NCI-H748 treated with DMSO at 0.1 percent for 48 hours (cell line): ENCODE measurements at regions not wholly inside any gene's neighbourhood (a gene's known extent, or its start where the extent isn't known, plus 50 kb on each side); places are given as distances from the start of the nearest gene placed in this dataset.
"Not testable (repeated sequence)": the region's sequence is repeated elsewhere in the genome, so short reads cannot be mapped to it uniquely, and the experiment has no call there.

Experiments
- DNase-seq: peaks from one replicate; lab custom pipeline; 2025; lab: John Stamatoyannopoulos, UW

GRCh38 chr20:22070610-22071058 lies 365.2 kb downstream of the PAX1 start:
- no peak for DNase-seq

GRCh38 chr20:22063753-22064152 lies 358.3 kb downstream of the PAX1 start:
- DNase-seq: no peak

- DNase-seq: no peak
These were observed 357.4 kb downstream of the PAX1 start for GRCh38 chr20:22062874-22063273.

- DNase-seq: no peak
These were observed 355.1 kb downstream of the PAX1 start for GRCh38 chr20:22060610-22061009.

GRCh38 chr20:22058746-22059145 lies 353.3 kb downstream of the PAX1 start:
- no peak for DNase-seq

GRCh38 chr20:22055981-22056380 lies 350.5 kb downstream of the PAX1 start:
- no peak for DNase-seq

GRCh38 chr20:22052025-22052650 lies 346.7 kb downstream of the PAX1 start:
- DNase-seq: no peak

GRCh38 chr20:22045956-22046507 lies 340.6 kb downstream of the PAX1 start:
- not testable (repeated sequence) for DNase-seq

- no peak for DNase-seq
These were observed 322.0 kb downstream of the PAX1 start for GRCh38 chr20:22027423-22027822.

GRCh38 chr20:22020201-22020600 lies 314.7 kb downstream of the PAX1 start:
- no peak for DNase-seq

- no peak for DNase-seq
These were observed 303.0 kb downstream of the PAX1 start for GRCh38 chr20:22008456-22008855.

- no peak for DNase-seq
These were observed 300.8 kb downstream of the PAX1 start for GRCh38 chr20:22006306-22006705.

- DNase-seq: no peak
These were observed 300.1 kb downstream of the PAX1 start for GRCh38 chr20:22005535-22005934.

- no peak for DNase-seq
These were observed 299.5 kb downstream of the PAX1 start for GRCh38 chr20:22004946-22005345.

- no peak for DNase-seq
These were observed 298.2 kb downstream of the PAX1 start for GRCh38 chr20:22003680-22004079.

GRCh38 chr20:22001886-22002285 lies 296.4 kb downstream of the PAX1 start:
- no peak for DNase-seq

GRCh38 chr20:21995461-21995860 lies 290.0 kb downstream of the PAX1 start:
- DNase-seq: no peak

GRCh38 chr20:21994203-21994602 lies 288.7 kb downstream of the PAX1 start:
- DNase-seq: no peak

GRCh38 chr20:21982559-21982958 lies 277.1 kb downstream of the PAX1 start:
- DNase-seq: no peak

- DNase-seq: no peak
These were observed 276.3 kb downstream of the PAX1 start for GRCh38 chr20:21981597-21982344.

- no peak for DNase-seq
These were observed 275.7 kb downstream of the PAX1 start for GRCh38 chr20:21981179-21981578.

GRCh38 chr20:21971436-21971835 lies 266.0 kb downstream of the PAX1 start:
- no peak for DNase-seq

- no peak for DNase-seq
These were observed 263.0 kb downstream of the PAX1 start for GRCh38 chr20:21968486-21968885.
